HL-60 (cell line): ENCODE measurements at regions not wholly inside any gene's neighbourhood (a gene's known extent, or its start where the extent isn't known, plus 50 kb on each side); places are given as distances from the start of the nearest gene placed in this dataset.

Experiments
- CTCF ChIP-seq: IDR thresholded peaks from one replicate; pipeline ENCODE4 v1.5.1; 2011; ENCODE audit warnings: low read length, control low read depth, inconsistent platforms; ENCODE audit not compliant: insufficient read depth
- GABPA ChIP-seq: IDR thresholded peaks from 2 replicates; pipeline ENCODE4 v1.6.1; 2012; ENCODE audit warnings: low read depth
- POLR2AphosphoS5 ChIP-seq: IDR thresholded peaks from 2 replicates; pipeline ENCODE4 v1.6.1; 2012; ENCODE audit warnings: low read depth
- REST ChIP-seq: IDR thresholded peaks from 2 replicates; pipeline ENCODE4 v1.6.1; 2012; ENCODE audit warnings: low read depth; ENCODE audit not compliant: insufficient replicate concordance
- SPI1 ChIP-seq: IDR thresholded peaks from 2 replicates; pipeline ENCODE4 v1.6.1; 2012; ENCODE audit warnings: low read depth, mild to moderate bottlenecking, borderline replicate concordance

- TF ChIP-seq POLR2AphosphoS5 (no peak), CTCF (no peak), SPI1 (no peak), GABPA (no peak), REST (no peak)
Measured at GRCh38 chr3:117630885-117631284, 921.3 kb downstream of the TUSC7 start.
